ENCODE measurements at regions not wholly inside any gene's neighbourhood (a gene's known extent, or its start where the extent isn't known, plus 50 kb on each side); places are given as distances from the start of the nearest gene placed in this dataset.

GRCh38 chr6:87959083-87959482 is 88.6 kb upstream of the SPACA1 start:
- Histone ChIP-seq H3K36me3 (replicated peaks in 1 of 2; ENCODE audit: control insufficient read depth in 1 of 2, insufficient read depth in 2 of 2, low read length in 2 of 2) (no peaks in the 10 kb centered on the region), H3K79me2 (ENCODE audit: insufficient read depth, low read length) (no peaks in the 10 kb centered on the region), H3K27ac (ENCODE audit: extremely low read length, insufficient read depth, low read length) (no peak overlapping the region), H2AFZ (ENCODE audit: low read length) (no peak overlapping the region), H3K4me2 (ENCODE audit: low read depth, low read length) (no peak overlapping the region), H3K4me3 (replicated peaks in 1 of 3; ENCODE audit: insufficient read depth in 1 of 3, low read depth in 2 of 3, low read length in 3 of 3) (no peak overlapping the region), H3K4me1 (ENCODE audit: insufficient read depth, low read length) (no peaks in the 10 kb centered on the region), H3K9me3 (ENCODE audit: low read length) (no peaks in the 10 kb centered on the region), H4K20me1 (ENCODE audit: insufficient read depth, low read length) (no peaks in the 10 kb centered on the region), H3K27me3 (ENCODE audit: control insufficient read depth in 1 of 2, insufficient read depth in 2 of 2, low read length in 2 of 2) (no peaks in the 10 kb centered on the region; a peak in 1 of 5 replicates), H3K9ac (ENCODE audit: insufficient read depth, low read depth, low read length) (no peak overlapping the region)
- intact Hi-C loops (cut with micrococcal nuclease; ENCODE audit: unreplicated experiment) (no loop called here), in situ Hi-C loops (cut with HindIII; ENCODE audit: extremely low pct_ligation_motif_present, low pct_unique_long_range_greater_than_20kb) (no loop called here)
- ChIA-PET POLR2A (no interaction called here), CTCF (ENCODE audit: low intra/inter-chr PET ratio, low total read pairs) (no interaction called here)
- no TSS peak for BruUV-seq (replicated peaks)
- FAIRE-seq (no peak), DNase-seq (ENCODE audit: low spot score) (no peak), ATAC-seq (no peak)
- no peak for TF ChIP-seq PATZ1 (CRISPR knock-in tag; IDR thresholded peaks at IDR 0.05)
- TF ChIP-seq GMEB1 (CRISPR knock-in tag; IDR thresholded peaks at IDR 0.05; ENCODE audit: borderline replicate concordance) = no peak
- TF ChIP-seq GATA4 (IDR thresholded peaks at IDR 0.05; ENCODE audit: borderline replicate concordance, low read depth) = no peak
- TF ChIP-seq GATAD1 (CRISPR knock-in tag; IDR thresholded peaks at IDR 0.05) = no peak
- no peak for TF ChIP-seq ZNF580 (CRISPR knock-in tag; IDR thresholded peaks at IDR 0.05; ENCODE audit: borderline replicate concordance, low read depth)
- TF ChIP-seq SP1 (IDR thresholded peaks at IDR 0.05) = no peak
- TF ChIP-seq SP1 (CRISPR knock-in tag; IDR thresholded peaks at IDR 0.05) = no peak
- WGBS (ENCODE audit: low lambda C conversion rate) = 0% methylated on average over 1 of the region's 1 CpG
